ENCODE measurements at regions not wholly inside any gene's neighbourhood (a gene's known extent, or its start where the extent isn't known, plus 50 kb on each side); places are given as distances from the start of the nearest gene placed in this dataset.

GRCh38 chr15:95368755-95369601 is 961.5 kb upstream of the NR2F2 start:
- DNase-seq (ENCODE audit: low read depth, low spot score): no peak

GRCh38 chr15:95370291-95370690 is 960.2 kb upstream of the NR2F2 start:
- DNase-seq (ENCODE audit: low read depth, low spot score): no peak

- DNase-seq (ENCODE audit: low read depth, low spot score): no peak
Measured at GRCh38 chr15:95371664-95372063, 958.8 kb upstream of the NR2F2 start.

GRCh38 chr15:95375281-95375680 is 955.2 kb upstream of the NR2F2 start:
- no peak for DNase-seq (ENCODE audit: low read depth, low spot score)

GRCh38 chr15:95377258-95377852 is 953.1 kb upstream of the NR2F2 start:
- no peak for DNase-seq (ENCODE audit: low read depth, low spot score)

GRCh38 chr15:95394186-95395067 is 936.1 kb upstream of the NR2F2 start:
- no peak for DNase-seq (ENCODE audit: low read depth, low spot score)

- no peak for DNase-seq (ENCODE audit: low read depth, low spot score)
Measured at GRCh38 chr15:95400428-95400827, 930.1 kb upstream of the NR2F2 start.

- no peak for DNase-seq (ENCODE audit: low read depth, low spot score)
Measured at GRCh38 chr15:95401587-95401986, 928.9 kb upstream of the NR2F2 start.

GRCh38 chr15:95405447-95405846 is 925.1 kb upstream of the NR2F2 start:
- peak; percentile 31 for DNase-seq (ENCODE audit: low read depth, low spot score)

- no peak for DNase-seq (ENCODE audit: low read depth, low spot score)
Measured at GRCh38 chr15:95407534-95407933, 923.0 kb upstream of the NR2F2 start.

GRCh38 chr15:95409211-95409610 is 921.3 kb upstream of the NR2F2 start:
- DNase-seq (ENCODE audit: low read depth, low spot score): no peak

GRCh38 chr15:95409626-95410310 is 920.7 kb upstream of the NR2F2 start:
- DNase-seq (ENCODE audit: low read depth, low spot score): no peak

- DNase-seq (ENCODE audit: low read depth, low spot score): no peak
Measured at GRCh38 chr15:95410757-95411156, 919.7 kb upstream of the NR2F2 start.

GRCh38 chr15:95416576-95416975 is 913.9 kb upstream of the NR2F2 start:
- no peak for DNase-seq (ENCODE audit: low read depth, low spot score)

GRCh38 chr15:95417761-95418160 is 912.7 kb upstream of the NR2F2 start:
- DNase-seq (ENCODE audit: low read depth, low spot score): no peak

- no peak for DNase-seq (ENCODE audit: low read depth, low spot score)
Measured at GRCh38 chr15:95422255-95422654, 908.2 kb upstream of the NR2F2 start.

- no peak for DNase-seq (ENCODE audit: low read depth, low spot score)
Measured at GRCh38 chr15:95425859-95426258, 904.6 kb upstream of the NR2F2 start.

- DNase-seq (ENCODE audit: low read depth, low spot score): no peak
Measured at GRCh38 chr15:95429345-95429744, 901.2 kb upstream of the NR2F2 start.

GRCh38 chr15:95431518-95431917 is 899.0 kb upstream of the NR2F2 start:
- no peak for DNase-seq (ENCODE audit: low read depth, low spot score)

- no peak for DNase-seq (ENCODE audit: low read depth, low spot score)
Measured at GRCh38 chr15:95432878-95433405, 897.6 kb upstream of the NR2F2 start.

- DNase-seq (ENCODE audit: low read depth, low spot score): no peak
Measured at GRCh38 chr15:95439922-95440376, 890.6 kb upstream of the NR2F2 start.

All from brain pericyte (primary cell).